Right lobe of liver (tissue), 6 donors: ENCODE measurements at regions not wholly inside any gene's neighbourhood (a gene's known extent, or its start where the extent isn't known, plus 50 kb on each side); places are given as distances from the start of the nearest gene placed in this dataset.

Source experiments
- ATAC-seq, 4 donors: fragments of 200-7000 bp; cut with Tn5 transposase; one replicate each; pipeline ENCODE4 v1.9.1; 2020; ENCODE audit warnings: mild to moderate bottlenecking in 4 of 4, moderate library complexity in 4 of 4
- DNase-seq, 3 donors: peaks; one replicate each; pipeline ENCODE4 v3.0.0-alpha.2; 2020
- H3K27ac ChIP-seq, 3 donors: fragments of 200-600 bp; one replicate each; pipeline ENCODE4 v1.8.0; 2022
- H3K27me3 ChIP-seq, 2 donors: fragments of 200-600 bp; one replicate each; pipeline ENCODE4 v1.8.0; 2022
- H3K36me3 ChIP-seq, 4 donors: fragments of 200-600 bp; sonication (generic) in 1 of 4; one replicate each; pipeline versions ENCODE4 v1.5.1 to v1.8.0; 2017 to 2022; ENCODE audit warnings: control low read depth in 1 of 4
- H3K4me1 ChIP-seq, 4 donors: fragments of 200-600 bp; sonication (generic) in 1 of 4; one replicate each; pipeline versions ENCODE4 v1.5.1 to v1.8.0; 2017 to 2022; ENCODE audit warnings: control low read depth in 1 of 4
- H3K4me3 ChIP-seq, 3 donors: fragments of 200-600 bp; one replicate each; pipeline ENCODE4 v1.8.0; 2022
- H3K9me3 ChIP-seq, 4 donors: fragments of 200-600 bp; sonication (generic) in 1 of 4; one replicate each; pipeline versions ENCODE4 v1.5.1 to v1.8.0; 2017 to 2022; ENCODE audit warnings: control low read depth in 1 of 4
- POLR2A ChIP-seq: fragments of 450-650 bp; IDR thresholded peaks from one replicate; pipeline ENCODE4 v1.6.1; 2017; ENCODE audit warnings: antibody characterized with exemption, mild to moderate bottlenecking
- WGBS: methylation state at CpG from one replicate; pipeline ENCODE4 v1.1.6; 2018; ENCODE audit warnings: low coverage, low lambda C conversion rate; ENCODE audit not compliant: insufficient coverage; ENCODE audit errors: missing lambda C conversion rate; 5-methylcytosine and 5-hydroxymethylcytosine counted together
- intact Hi-C, 2 donors: fragments of 100-400 bp; cut with DNase I; formaldehyde crosslinking; loops; one replicate each; pipeline versions ENCODE4 v1.11.2 to v1.14.1; 2022
- TF ChIP-seq, protein P1 (sequence below), 4 donors: fragments of 200-600 bp in 3 of 4; fragments of 450-650 bp in 1 of 4; IDR thresholded peaks; one replicate each; pipeline versions ENCODE4 v1.5.1 to v1.8.0; 2016 to 2022; ENCODE audit warnings: antibody characterized with exemption in 4 of 4, mild to moderate bottlenecking in 2 of 4
- donor health status: DM: no; HTN: yes; CAD: no.
- donor health status: DM: no; HTN: no; CAD: no.
- donor health status: DM: no; HTN: no; CAD: no.
- donor health status: DM: no; HTN: yes; CAD: no.
- donor health status: DM: no; HTN: yes; CAD: no.

DNA sequence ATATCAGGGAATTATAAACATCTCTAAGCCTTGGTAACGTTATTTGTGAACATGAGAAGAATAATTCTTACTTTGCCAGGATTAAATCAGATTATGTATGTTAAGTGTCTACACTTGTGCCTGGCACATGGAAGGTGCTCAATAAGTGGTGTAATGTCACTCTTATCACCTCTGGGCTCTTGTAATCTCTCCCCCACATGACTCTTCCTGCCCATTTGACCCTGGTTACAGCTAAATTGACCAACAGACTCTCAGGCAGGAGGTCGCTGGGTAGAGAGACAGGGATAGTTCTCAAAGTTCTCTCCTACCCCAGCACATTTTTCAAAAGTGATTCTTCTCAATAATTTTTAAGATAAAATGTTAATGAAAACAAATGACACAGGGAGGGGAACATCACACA, 137.8 kb upstream of the FRMD6 start:
- Histone ChIP-seq H3K27ac (no peak overlapping the region), H3K9me3 (no peaks in the 10 kb centered on the region), H3K36me3 (no peaks in the 10 kb centered on the region), H3K27me3 (no peaks in the 10 kb centered on the region), H3K4me1 (peaks cover 0 to 8% (median 0%) of the 10 kb centered on the region in 4 donors), H3K4me3 (no peak overlapping the region)
- DNase-seq (no peak), ATAC-seq (peak in 3 of 4 donors; percentile 48 to 93 (median 89))
- intact Hi-C loops = no loop called here
- TF ChIP-seq, protein P1, sequence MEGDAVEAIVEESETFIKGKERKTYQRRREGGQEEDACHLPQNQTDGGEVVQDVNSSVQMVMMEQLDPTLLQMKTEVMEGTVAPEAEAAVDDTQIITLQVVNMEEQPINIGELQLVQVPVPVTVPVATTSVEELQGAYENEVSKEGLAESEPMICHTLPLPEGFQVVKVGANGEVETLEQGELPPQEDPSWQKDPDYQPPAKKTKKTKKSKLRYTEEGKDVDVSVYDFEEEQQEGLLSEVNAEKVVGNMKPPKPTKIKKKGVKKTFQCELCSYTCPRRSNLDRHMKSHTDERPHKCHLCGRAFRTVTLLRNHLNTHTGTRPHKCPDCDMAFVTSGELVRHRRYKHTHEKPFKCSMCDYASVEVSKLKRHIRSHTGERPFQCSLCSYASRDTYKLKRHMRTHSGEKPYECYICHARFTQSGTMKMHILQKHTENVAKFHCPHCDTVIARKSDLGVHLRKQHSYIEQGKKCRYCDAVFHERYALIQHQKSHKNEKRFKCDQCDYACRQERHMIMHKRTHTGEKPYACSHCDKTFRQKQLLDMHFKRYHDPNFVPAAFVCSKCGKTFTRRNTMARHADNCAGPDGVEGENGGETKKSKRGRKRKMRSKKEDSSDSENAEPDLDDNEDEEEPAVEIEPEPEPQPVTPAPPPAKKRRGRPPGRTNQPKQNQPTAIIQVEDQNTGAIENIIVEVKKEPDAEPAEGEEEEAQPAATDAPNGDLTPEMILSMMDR (IDR thresholded peaks at IDR 0.05) = no peak
- TF ChIP-seq POLR2A = no peak
- WGBS = 27% methylated on average over 2 of the region's 2 CpGs

- Histone ChIP-seq H3K27ac (no peak overlapping the region), H3K4me3 (no peak overlapping the region), H3K4me1 (peaks cover 0 to 8% (median 0%) of the 10 kb centered on the region in 4 donors), H3K27me3 (no peaks in the 10 kb centered on the region), H3K36me3 (no peaks in the 10 kb centered on the region), H3K9me3 (no peaks in the 10 kb centered on the region)
- TF ChIP-seq, protein P1 (IDR thresholded peaks at IDR 0.05) = no peak
- no peak for TF ChIP-seq POLR2A
- ATAC-seq (no peak), DNase-seq (no peak)
- intact Hi-C loops = no loop called here
- 59% methylated on average over 3 of the region's 3 CpGs for WGBS
Measured at GRCh38 chr14:51515611-51516010, 136.1 kb upstream of the FRMD6 start.

DNA sequence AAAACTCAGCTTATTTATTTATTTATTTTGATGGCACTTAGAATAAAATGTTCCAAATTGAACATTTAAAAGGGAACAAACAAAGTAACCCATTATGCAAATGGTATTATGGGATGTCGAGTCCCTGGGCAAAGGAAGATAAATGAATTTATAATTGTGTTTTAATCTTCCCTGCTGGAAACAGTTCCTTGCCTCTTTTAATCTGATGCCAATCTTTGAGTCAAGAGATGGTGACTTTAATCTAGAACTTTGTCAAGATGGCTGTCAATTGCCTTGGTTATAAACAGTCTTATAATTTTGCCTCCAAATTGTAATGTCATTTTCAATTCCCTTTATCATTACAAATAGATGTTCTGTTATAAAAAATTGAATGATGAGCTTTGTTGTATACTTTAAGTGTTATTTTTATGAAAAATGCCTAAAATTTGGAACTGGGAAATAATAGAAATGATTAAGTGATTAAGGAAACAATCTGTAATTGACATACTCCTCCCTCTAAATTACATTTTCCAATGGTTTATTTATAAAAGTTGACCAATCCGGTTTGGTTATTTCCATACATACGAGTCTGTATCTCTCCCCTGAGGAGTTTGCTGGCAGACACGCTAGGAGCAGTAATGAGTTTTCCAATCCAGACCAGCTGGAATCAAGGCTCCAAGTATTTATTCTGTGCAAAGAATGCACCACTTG, 134.9 kb upstream of the FRMD6 start:
- intact Hi-C loops = no loop called here
- Histone ChIP-seq H3K27me3 (no peaks in the 10 kb centered on the region), H3K4me3 (no peak overlapping the region), H3K4me1 (peaks cover 0 to 8% (median 0%) of the 10 kb centered on the region in 4 donors), H3K36me3 (no peaks in the 10 kb centered on the region), H3K27ac (no peak overlapping the region), H3K9me3 (no peaks in the 10 kb centered on the region)
- TF ChIP-seq, protein P1 (IDR thresholded peaks at IDR 0.05) = no peak
- no peak for TF ChIP-seq POLR2A
- ATAC-seq = no peak
- 82% methylated on average over 4 of the region's 4 CpGs for WGBS
- DNase-seq = no peak

DNA sequence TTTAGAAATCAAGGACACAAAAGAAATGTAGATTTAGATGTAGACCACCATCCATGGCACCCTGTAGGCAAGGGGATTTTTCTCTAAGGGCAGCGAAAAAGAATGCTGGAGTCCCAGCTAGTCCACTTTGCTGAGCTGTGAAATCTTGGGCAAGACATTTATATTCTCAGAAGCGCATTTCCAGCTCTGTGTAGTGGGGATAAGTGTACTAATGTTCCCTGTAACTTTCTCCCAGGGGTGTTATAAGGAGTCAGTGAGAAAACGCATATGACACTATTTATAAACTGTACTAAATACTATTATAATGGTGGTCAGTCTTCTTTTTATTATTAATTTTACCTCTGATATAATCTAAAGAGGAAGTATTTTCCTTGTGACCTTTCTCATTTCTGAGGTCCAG, 133.4 kb upstream of the FRMD6 start:
- no peak for ATAC-seq
- no peak for DNase-seq
- 92% methylated on average over 3 of the region's 3 CpGs for whole genome bisulfite sequencing
- Histone ChIP-seq H3K27me3 (no peaks in the 10 kb centered on the region), H3K4me1 (peaks cover 0 to 5% (median 0%) of the 10 kb centered on the region in 4 donors), H3K4me3 (no peak overlapping the region), H3K36me3 (no peaks in the 10 kb centered on the region), H3K9me3 (no peaks in the 10 kb centered on the region), H3K27ac (no peak overlapping the region)
- TF ChIP-seq POLR2A = no peak
- TF ChIP-seq, protein P1 (IDR thresholded peaks at IDR 0.05) = no peak
- intact Hi-C loops = no loop called here
